ENCODE measurements at regions not wholly inside any gene's neighbourhood (a gene's known extent, or its start where the extent isn't known, plus 50 kb on each side); places are given as distances from the start of the nearest gene placed in this dataset.

DNA sequence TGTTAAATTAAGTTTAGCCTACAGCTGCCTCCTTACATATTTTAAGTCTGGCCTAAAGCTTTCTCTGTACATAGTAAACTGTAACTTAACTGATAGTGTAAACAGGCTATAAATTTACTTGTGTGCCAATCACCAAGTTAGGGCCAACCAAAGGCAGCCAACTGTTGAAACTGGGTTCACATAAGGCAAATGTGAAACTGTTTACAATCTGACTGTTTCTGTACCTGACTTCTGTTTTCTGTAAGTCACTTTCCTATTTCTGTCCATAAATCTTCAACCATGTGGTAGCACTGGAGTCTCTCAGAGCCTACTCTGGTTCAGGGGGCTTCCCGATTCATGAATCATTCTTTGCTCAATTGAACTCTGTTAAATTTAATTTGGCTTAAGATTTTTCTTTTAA, 103.1 kb downstream of the RAP2A start:
- Histone ChIP-seq H3K4me1 (ENCODE audit: control insufficient read depth in 2 of 3, insufficient read depth in 2 of 3, low read depth in 1 of 3, low read length in 3 of 3) (no peaks in the 10 kb centered on the region), H3K9ac (ENCODE audit: low read length in 3 of 3) (no peak overlapping the region), H3K27me3 (ENCODE audit: control insufficient read depth, insufficient read depth, low read length) (no peaks in the 10 kb centered on the region), H3K27ac (ENCODE audit: low read depth in 2 of 2, low read length in 2 of 2) (no peak overlapping the region), H3K9me3 (ENCODE audit: control insufficient read depth in 2 of 3, insufficient read depth in 1 of 3, low read length in 3 of 3) (no peaks in the 10 kb centered on the region), H3K36me3 (ENCODE audit: control insufficient read depth in 2 of 3, insufficient read depth in 3 of 3, low read length in 3 of 3) (no peaks in the 10 kb centered on the region), H3K4me3 (ENCODE audit: low read length in 3 of 3) (no peak overlapping the region)
- intact Hi-C loops (cut with DNase I) = no loop called here
- FAIRE-seq = no peak
- TF ChIP-seq CTCF (IDR thresholded peaks at IDR 0.05; ENCODE audit: borderline replicate concordance, extremely low read depth, insufficient read depth) = no peak
- DNase-seq = no peak

DNA sequence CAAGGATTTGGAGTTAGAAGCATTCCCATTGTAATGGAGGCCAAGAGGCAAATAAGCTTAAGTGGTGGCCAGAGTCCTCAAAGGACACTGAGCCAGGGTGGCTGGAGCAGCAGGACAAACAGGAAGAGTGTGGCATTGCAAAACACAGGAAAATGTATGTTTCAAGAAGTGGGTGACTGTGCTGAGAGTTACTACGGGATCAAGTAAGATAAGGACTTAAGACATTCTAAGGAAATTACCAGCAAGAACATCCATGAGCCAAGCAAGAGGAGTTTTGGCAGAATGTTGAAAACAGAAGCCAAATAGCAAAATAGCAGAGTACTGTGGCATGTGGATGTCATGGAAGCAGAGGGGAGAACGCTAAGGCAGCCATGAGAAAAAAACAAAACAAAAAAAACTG, 104.2 kb downstream of the RAP2A start:
- Histone ChIP-seq H3K27me3 (ENCODE audit: control insufficient read depth, insufficient read depth, low read length) (no peaks in the 10 kb centered on the region), H3K27ac (ENCODE audit: low read depth in 2 of 2, low read length in 2 of 2) (no peak overlapping the region), H3K4me1 (ENCODE audit: control insufficient read depth in 2 of 3, insufficient read depth in 2 of 3, low read depth in 1 of 3, low read length in 3 of 3) (no peaks in the 10 kb centered on the region), H3K9ac (ENCODE audit: low read length in 3 of 3) (no peak overlapping the region), H3K4me3 (ENCODE audit: low read length in 3 of 3) (no peak overlapping the region), H3K36me3 (ENCODE audit: control insufficient read depth in 2 of 3, insufficient read depth in 3 of 3, low read length in 3 of 3) (no peaks in the 10 kb centered on the region), H3K9me3 (ENCODE audit: control insufficient read depth in 2 of 3, insufficient read depth in 1 of 3, low read length in 3 of 3) (no peaks in the 10 kb centered on the region)
- intact Hi-C loops (cut with DNase I) = no loop called here
- FAIRE-seq (no peak), DNase-seq (no peak)
- no peak for TF ChIP-seq CTCF (IDR thresholded peaks at IDR 0.05; ENCODE audit: borderline replicate concordance, extremely low read depth, insufficient read depth)

DNA sequence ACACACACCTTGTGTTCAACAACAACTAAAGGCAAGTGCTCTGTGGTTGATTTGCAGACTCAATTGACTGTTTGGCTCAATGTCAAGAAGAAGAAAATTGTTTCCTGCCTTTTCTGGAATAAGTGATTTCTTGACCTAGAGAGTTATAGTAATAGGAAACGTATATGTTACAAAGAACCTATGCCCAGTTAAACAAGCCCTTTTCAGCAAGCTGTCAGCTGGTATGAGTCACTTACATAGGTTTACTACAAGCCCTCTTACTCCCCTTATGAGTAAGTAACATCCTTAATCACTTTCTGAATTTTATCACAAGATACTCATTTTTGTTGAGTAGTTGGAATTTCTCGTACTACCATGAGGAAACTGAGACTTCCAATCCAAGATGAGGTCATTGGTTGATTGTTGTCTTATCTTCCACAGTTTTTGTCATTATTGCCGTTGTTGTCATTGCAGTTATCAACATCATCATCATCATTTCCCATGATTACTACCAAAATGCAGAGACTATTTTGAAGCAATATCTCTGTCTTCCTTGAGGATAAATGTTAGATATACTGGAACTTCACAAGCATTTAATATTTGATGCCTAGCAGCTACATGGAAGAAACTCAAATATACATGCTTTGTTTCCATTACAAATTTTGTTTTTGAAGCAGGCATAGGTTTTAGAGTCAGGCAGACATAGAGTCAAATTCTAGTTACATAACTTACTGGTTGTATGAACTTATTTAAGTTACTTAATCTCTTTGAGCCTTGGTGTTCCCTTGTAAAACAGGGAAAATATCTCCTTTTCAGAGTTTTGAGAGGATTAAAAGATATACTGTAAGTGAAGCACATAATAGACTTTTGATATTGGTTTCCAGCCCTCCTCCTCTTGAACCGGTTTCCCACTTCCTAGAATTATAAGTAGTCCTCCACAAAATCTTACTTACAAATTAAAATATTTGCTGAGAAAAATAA, 106.0 kb downstream of the RAP2A start:
- FAIRE-seq (no peak), DNase-seq (no peak)
- intact Hi-C loops (cut with DNase I) = no loop called here
- Histone ChIP-seq H3K27ac (ENCODE audit: low read depth in 2 of 2, low read length in 2 of 2) (no peak overlapping the region), H3K36me3 (ENCODE audit: control insufficient read depth in 2 of 3, insufficient read depth in 3 of 3, low read length in 3 of 3) (no peaks in the 10 kb centered on the region), H3K27me3 (ENCODE audit: control insufficient read depth, insufficient read depth, low read length) (no peaks in the 10 kb centered on the region), H3K4me1 (ENCODE audit: control insufficient read depth in 2 of 3, insufficient read depth in 2 of 3, low read depth in 1 of 3, low read length in 3 of 3) (no peaks in the 10 kb centered on the region), H3K9ac (ENCODE audit: low read length in 3 of 3) (no peak overlapping the region), H3K4me3 (ENCODE audit: low read length in 3 of 3) (no peak overlapping the region), H3K9me3 (ENCODE audit: control insufficient read depth in 2 of 3, insufficient read depth in 1 of 3, low read length in 3 of 3) (no peaks in the 10 kb centered on the region)
- TF ChIP-seq CTCF (IDR thresholded peaks at IDR 0.05; ENCODE audit: borderline replicate concordance, extremely low read depth, insufficient read depth) = no peak

Measured in kidney (tissue), 13 donors.